ENCODE measurements at regions not wholly inside any gene's neighbourhood (a gene's known extent, or its start where the extent isn't known, plus 50 kb on each side); places are given as distances from the start of the nearest gene placed in this dataset.

DNA sequence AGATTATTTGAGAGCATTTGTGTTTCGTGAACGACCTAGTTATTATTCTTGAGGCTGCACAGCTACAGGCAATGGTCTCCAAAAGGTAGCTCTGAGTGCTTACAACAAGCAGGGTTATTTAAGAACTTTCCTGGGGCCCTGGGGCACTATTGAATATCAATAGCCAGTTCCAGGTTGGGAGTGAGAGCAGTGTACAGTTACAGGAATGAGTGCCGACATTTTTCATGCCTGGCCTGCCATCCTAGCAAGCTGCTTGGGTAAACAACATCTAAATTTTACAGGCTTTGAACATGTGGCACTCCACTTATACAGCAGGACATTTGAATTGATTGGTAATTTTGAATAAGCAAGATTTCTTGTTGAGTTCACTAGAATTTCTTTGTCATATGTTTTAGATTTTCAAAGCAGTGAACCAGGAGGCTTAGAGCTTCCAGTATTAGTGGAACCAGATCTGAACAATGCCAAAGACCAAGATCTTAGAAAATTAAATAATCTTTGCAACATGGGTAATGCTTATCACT, 171.9 kb upstream of the GDNF start:
- DNase-seq: no peak
- no peak for TF ChIP-seq POLR2A (IDR thresholded peaks at IDR 0.05; ENCODE audit: low read length)
- TF ChIP-seq GATA1 (IDR thresholded peaks at IDR 0.05; ENCODE audit: low read depth, low read length): no peak

DNA sequence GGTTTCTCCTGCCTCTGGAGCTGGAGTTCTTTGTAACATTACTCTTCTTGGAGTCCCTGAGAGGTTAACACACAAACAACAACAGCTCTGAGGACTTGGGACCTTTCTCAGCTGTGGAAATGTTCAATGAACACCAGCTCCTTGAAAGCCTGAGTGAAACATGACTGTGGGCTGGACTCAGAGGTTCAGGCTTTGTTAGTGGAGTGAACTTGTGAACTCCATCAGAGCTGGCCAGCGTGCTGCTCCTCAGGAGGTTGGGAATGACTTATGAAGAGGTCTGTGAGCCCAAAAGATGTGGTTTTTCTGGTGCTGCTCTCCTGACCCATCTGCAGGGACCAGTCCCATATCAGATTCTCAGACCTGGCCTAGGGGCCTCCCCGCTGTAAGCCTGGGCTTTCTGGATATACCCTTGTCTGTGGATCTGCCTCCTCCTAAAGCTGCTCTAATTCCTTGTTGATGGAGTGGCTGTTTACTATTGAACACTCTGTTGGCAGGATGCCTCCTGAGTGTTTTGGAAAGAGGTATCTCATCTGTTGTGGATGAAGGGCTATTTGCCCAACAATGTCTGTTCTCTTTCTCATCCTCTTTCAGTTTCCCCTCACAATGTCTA, 170.0 kb upstream of the GDNF start:
- no peak for TF ChIP-seq POLR2A (IDR thresholded peaks at IDR 0.05; ENCODE audit: low read length)
- no peak for TF ChIP-seq GATA1 (IDR thresholded peaks at IDR 0.05; ENCODE audit: low read depth, low read length)
- no peak for DNase-seq

DNA sequence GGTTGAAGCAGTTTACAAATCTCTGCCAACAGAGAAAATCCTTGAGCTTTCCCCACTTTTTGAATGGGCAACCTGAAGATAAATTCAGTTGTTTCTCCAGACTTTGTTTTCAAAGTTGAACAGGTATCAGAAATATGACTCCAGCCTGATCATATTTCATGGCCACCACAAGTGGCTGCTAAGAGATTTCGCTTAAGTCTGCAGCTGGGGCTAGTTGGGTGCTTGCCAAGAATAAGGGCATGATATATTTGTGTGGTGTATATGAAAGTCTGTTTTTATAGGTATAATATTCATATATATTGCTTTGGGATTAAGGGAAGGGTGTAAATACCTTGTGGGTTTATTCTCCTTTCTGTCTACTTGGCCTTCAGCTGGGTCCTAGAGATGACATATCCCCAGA, 168.4 kb upstream of the GDNF start:
- TF ChIP-seq GATA1 (IDR thresholded peaks at IDR 0.05; ENCODE audit: low read depth, low read length) (no peak), POLR2A (IDR thresholded peaks at IDR 0.05; ENCODE audit: low read length) (no peak)
- DNase-seq: no peak

DNA sequence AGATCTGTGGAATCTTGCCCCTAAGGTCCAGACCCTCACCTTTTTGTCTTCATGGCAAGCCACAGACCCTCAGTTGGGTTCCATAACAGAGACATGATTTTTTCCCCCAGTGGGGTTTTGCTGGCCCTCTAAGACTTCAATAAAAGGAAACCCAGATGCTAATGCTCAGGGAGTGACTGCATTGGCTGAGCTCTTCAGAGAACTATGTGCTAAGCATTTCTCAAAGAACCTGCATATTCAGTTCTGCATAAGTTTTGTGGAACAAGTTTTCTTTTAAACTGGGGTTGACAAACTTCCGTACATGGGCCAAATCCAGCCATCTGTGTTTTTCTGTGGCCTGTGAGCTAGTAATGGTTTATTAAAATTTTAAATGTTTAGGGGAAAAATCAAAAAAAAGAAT, 159.8 kb upstream of the GDNF start:
- TF ChIP-seq GATA1 (IDR thresholded peaks at IDR 0.05; ENCODE audit: low read depth, low read length): no peak
- no peak for TF ChIP-seq POLR2A (IDR thresholded peaks at IDR 0.05; ENCODE audit: low read length)
- no peak for DNase-seq

DNA sequence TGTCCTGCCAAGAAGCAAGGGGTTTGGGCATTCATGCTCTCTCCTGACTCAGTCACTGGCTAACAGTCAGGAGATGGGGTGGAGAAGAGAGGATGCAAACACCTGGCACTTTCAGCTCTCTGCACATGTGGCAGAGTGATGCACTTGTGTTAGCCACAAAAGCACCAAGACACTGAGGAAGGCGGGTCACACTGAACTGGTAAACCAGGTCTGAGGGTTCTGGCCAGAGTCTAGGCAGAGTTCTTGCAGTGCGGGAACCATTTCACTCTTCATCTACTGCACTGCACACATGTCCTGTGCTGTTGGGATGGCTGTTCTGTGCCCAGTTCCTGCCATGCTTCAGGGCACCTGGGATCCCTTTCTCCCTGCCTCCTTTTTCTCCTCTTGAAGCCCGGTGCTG, 157.1 kb upstream of the GDNF start:
- no peak for DNase-seq
- TF ChIP-seq GATA1 (IDR thresholded peaks at IDR 0.05; ENCODE audit: low read depth, low read length) (no peak), POLR2A (IDR thresholded peaks at IDR 0.05; ENCODE audit: low read length) (no peak)

DNA sequence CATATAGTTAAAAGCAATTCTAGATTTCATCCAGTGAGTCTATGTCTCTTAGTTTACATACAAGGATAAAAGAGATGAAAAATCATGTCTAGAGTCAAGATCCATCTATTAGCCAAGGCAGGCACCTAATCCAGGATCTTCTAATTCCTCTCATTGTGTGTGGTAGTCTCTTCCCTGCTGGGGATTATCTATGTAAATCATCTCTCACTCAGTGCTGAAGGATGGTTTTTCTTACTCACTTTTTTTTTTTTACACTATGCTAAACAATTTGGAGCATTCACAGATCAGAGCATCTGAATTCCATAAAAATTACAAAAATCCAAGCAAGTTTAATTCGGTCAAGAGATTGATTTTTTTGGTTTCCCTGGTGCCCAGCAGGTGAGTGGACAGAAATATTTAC, 154.9 kb upstream of the GDNF start:
- no peak for DNase-seq

DNA sequence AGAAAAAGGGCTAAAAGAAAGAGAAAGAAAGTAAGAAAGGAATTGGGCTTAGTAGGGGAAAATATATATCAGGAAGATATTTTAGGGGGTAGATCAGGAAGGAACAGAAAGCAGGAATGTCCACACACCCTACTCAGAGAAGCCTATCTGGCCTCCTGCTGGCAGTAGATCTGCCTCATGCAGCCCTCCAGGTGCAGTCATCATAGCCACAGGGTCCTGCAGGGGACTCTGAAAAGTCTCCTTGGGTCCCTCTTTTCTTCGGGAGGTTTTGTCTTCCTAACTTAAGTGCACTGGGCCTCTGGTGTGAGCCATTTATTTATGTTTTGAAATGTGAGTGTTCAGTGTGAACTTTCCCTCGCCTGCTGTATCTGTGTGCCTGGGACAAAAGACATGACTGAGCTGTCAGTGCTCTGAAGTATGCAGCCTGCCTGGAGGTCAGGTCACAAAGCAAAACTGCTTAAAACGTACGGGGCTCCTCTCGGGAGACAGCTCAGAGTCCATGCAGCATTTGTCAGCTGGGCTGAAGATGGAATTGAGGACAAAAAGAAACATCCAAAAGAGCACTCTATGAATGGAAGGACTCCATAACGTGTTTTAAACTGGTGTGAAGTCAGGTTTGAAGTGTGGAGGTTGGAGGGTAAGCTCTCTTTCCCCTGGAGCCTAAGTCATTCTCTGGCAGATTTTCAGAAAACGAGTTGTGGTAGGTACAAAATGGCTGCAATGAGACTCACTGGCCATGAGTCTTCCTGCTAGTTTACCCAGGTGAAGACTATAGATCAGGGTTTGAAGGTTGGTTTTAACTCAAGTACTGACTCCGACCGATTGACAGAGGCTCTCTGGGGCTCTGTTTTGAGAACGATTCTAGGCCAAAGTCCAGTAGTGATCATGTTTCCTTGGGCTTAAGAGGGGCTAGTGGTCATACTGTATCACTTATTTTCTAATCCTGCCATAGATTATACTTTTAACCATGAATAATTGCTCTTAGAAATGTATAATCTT, 151.8 kb upstream of the GDNF start:
- TF ChIP-seq GATA1 (IDR thresholded peaks at IDR 0.05; ENCODE audit: low read depth, low read length): no peak
- no peak for DNase-seq

More for the DNA sequence above, 154.9 kb upstream of the GDNF start:
- no peak for TF ChIP-seq POLR2A (IDR thresholded peaks at IDR 0.05; ENCODE audit: low read length)
- no peak for TF ChIP-seq GATA1 (IDR thresholded peaks at IDR 0.05; ENCODE audit: low read depth, low read length)

DNA sequence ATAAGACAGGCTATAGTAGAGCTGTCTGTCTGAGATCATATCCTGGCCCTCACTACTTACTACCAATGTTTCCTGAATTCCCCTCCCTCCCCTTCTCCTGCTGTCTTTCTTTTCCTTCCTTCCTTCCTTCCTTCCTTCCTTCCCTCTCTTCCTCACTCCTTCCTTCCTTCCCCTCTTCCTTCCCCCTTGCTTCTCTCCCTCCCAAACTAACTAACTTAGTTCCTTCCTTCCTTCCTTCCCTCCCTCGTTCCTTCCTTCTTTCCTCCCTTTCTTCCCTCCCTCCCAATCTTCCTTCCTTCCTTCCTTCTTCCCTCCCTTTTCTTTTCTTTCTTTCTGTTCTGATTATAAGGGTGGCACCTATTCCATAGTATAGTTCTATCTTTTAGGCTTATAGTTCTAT, 150.0 kb upstream of the GDNF start:
- DNase-seq: no peak
- TF ChIP-seq GATA1 (IDR thresholded peaks at IDR 0.05; ENCODE audit: low read depth, low read length): no peak
- no peak for TF ChIP-seq POLR2A (IDR thresholded peaks at IDR 0.05; ENCODE audit: low read length)

DNA sequence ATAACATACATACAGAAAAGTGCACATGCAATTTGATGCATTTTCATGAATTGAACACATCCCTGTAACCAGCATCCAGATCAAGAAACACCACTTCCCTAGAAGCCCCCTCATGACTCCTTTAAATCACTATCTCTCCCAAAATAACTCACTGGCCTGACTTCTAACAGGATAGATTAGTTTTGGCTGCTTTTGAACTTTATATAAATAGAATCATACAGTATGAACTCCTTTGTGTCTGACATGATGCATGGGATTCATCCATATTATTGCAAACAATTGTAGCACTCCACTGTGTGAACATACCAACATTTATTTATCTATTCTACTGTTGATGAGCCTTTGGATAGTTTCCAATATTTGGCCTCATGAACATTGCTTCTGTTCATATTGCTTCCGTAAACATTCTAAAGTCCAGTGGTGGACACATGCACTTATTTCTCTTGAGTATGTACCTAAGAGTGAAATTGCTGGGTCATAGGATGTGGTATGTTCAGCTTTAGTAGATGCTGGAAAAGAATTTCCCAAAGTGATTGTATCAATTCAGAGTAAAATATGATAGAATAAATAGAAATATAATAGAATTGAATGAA, 148.7 kb upstream of the GDNF start:
- TF ChIP-seq POLR2A (IDR thresholded peaks at IDR 0.05; ENCODE audit: low read length) (no peak), GATA1 (IDR thresholded peaks at IDR 0.05; ENCODE audit: low read depth, low read length) (no peak)
- no peak for DNase-seq

DNA sequence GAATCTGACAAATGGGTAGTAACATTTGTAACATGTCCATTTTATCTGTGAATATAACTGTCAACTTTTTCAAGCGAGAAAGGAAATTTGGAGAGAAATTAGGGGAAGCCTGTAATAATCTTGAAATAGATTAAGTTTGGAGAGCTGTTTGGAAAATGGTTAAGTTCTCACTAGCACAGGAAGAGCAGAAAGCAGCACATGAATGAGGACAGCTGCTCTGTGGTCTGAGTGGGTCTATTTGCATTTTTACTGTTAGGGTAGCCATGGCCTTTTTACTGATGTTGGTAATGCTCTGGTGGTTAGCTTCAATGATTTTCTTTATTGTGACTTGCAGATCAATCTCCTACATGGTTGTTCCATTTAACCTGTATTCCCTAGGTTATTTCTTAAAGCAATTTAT, 144.5 kb upstream of the GDNF start:
- no peak for TF ChIP-seq POLR2A (IDR thresholded peaks at IDR 0.05; ENCODE audit: low read length)
- TF ChIP-seq GATA1 (IDR thresholded peaks at IDR 0.05; ENCODE audit: low read depth, low read length): no peak
- no peak for DNase-seq

DNA sequence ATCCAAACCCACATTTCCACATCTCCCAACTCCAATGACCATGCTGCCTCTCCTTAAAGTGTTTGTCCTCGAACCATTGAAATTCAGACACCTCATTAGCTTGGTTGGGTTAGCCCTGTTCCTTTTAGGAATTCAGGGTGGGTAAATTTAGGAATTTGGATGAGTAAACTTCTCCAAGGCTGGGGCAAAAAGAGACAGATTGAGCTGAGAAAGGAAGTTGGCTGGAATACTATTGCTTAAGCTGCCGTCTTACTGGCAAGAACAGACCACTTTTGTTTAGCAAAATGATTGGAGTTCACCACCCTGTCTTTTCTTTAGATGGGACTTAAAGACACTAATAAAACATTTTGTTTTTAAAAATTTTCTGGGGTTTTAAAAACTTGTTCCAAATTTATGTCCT, 143.6 kb upstream of the GDNF start:
- DNase-seq: no peak
- TF ChIP-seq POLR2A (IDR thresholded peaks at IDR 0.05; ENCODE audit: low read length): no peak
- no peak for TF ChIP-seq GATA1 (IDR thresholded peaks at IDR 0.05; ENCODE audit: low read depth, low read length)

DNA sequence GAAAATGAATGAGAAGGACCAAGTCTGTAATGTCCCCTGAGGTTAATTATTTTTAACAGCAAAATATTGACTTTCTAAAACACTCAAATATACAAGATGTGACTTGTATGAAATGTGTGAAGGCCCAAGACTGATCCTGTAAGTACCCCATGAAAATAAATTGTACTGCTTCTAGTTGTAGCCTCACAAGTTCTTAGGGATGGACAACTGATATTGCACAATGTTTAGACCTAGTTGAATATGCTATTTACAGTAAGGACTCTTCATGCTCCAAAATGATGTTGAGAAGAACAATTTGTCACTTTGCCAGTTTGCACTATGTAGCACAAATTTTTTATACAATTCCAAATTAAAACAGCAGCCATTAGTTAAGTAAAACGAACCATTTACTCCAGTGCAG, 139.7 kb upstream of the GDNF start:
- DNase-seq: no peak
- TF ChIP-seq POLR2A (IDR thresholded peaks at IDR 0.05; ENCODE audit: low read length): no peak
- no peak for TF ChIP-seq GATA1 (IDR thresholded peaks at IDR 0.05; ENCODE audit: low read depth, low read length)

DNA sequence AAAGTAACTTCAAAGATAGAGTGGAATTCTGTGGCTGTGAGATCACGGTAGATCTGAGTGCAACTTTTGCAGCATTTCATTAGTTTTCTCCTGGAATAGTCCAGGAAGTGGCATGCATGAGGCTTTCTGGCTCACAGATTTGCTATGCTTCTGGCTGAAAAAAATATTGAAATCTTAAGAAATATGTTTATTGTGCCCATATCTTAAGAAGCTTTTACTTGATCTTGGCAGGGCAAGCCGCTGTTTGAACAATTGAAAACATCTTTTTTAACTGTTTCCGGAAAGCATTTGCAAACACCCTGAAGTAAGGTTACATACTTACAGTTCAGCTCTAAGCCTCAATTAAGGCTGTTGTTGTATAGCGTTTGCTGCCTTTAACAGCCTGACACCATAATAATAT, 135.7 kb upstream of the GDNF start:
- TF ChIP-seq GATA1 (IDR thresholded peaks at IDR 0.05; ENCODE audit: low read depth, low read length): no peak
- TF ChIP-seq POLR2A (IDR thresholded peaks at IDR 0.05; ENCODE audit: low read length): no peak
- no peak for DNase-seq

DNA sequence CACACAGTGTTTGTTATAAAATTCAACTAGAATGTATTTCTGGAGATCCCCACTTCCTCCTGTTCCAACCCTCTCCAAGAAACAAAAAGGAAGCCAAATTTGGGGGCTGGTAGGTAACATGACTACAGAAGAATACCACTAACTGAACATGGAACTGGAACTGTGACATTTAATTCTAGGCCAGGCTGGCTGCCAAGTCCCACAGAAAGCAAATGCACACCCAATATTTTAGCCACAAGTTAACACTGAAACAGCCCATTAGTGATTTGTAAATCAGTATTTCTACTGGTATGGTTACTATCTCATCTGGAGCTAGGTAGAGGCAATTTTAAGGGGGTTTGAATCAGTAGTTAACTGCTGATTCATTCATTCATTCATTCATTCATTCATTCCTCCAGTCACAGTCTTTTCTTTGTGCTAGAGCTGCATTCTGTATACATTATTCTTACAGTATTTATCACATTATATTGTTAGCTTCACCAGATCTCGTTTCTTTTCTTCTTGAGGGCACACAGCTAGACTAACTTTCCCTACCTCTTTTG, 131.7 kb upstream of the GDNF start:
- no peak for DNase-seq
- TF ChIP-seq GATA1 (IDR thresholded peaks at IDR 0.05; ENCODE audit: low read depth, low read length) (no peak), POLR2A (IDR thresholded peaks at IDR 0.05; ENCODE audit: low read length) (no peak)

Measured in erythroblast (primary cell).